ENCODE measurements at regions not wholly inside any gene's neighbourhood (a gene's known extent, or its start where the extent isn't known, plus 50 kb on each side); places are given as distances from the start of the nearest gene placed in this dataset.

DNA sequence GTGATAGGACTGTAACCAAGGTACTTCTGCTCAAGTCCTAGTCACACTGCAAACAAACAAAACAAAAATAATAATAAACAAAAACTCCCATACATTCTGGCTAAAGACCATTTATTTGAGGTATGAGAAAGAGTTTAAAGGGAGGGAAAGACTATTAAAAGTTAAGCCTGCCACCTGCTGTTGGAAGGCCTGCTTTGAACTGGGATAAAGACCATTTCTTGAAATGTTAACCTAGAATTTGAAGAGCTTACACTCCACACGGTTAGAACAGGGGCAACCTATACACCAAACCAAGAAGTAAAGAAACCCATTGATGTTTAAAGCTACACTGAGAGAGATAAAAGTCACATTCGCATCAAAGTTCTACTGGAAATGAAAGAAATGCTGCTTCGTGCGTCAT, 548.7 kb upstream of the DIPK2B start:
- dilution Hi-C loops (cut with MboI; ENCODE audit: extremely low pct_ligation_motif_present, low sequenced_read_pairs), result loop anchor here (25.0 kb wide), 1 partner anchor 412 kb away; no protein-coding TSS in a partner anchor
- Histone ChIP-seq H3K27me3 (ENCODE audit: control insufficient read depth, extremely low read depth, insufficient read depth, low read length) (no peaks in the 10 kb centered on the region), H3K27ac (ENCODE audit: control insufficient read depth, insufficient read depth, low read length) (peak overlapping the region; percentile 67), H3K4me2 (ENCODE audit: control insufficient read depth, extremely low read depth, insufficient read depth, low read depth, low read length) (peak overlapping the region; percentile 3), H3K79me2 (ENCODE audit: control insufficient read depth, insufficient read depth, low read length) (peaks cover 49% of the 10 kb centered on the region), H4K20me1 (ENCODE audit: control insufficient read depth, extremely low read depth, insufficient read depth, low read length) (no peaks in the 10 kb centered on the region), H2AFZ (ENCODE audit: control insufficient read depth, low read length) (no peak overlapping the region), H3K4me1 (ENCODE audit: control insufficient read depth, extremely low read depth, insufficient read depth, low read length) (peaks cover 69% of the 10 kb centered on the region), H3K36me3 (ENCODE audit: control insufficient read depth in 2 of 2, extremely low read depth in 1 of 2, insufficient read depth in 2 of 2, low read length in 2 of 2) (peaks cover 18 to 37% of the 10 kb centered on the region in 2 experiments), H3K9me1 (ENCODE audit: control insufficient read depth, extremely low read depth, insufficient read depth, low read length) (no peaks in the 10 kb centered on the region), H3K9ac (ENCODE audit: control insufficient read depth, extremely low read depth, insufficient read depth, low read length) (no peak overlapping the region), H3K9me3 (ENCODE audit: control insufficient read depth, low read depth, low read length) (no peaks in the 10 kb centered on the region), H3K4me3 (ENCODE audit: control insufficient read depth in 2 of 3, extremely low read depth in 1 of 3, insufficient read depth in 2 of 3, low read depth in 1 of 3, low read length in 3 of 3) (no peak overlapping the region)
- no peak for TF ChIP-seq EZH2 (IDR thresholded peaks at IDR 0.05; ENCODE audit: low read length)
- TF ChIP-seq, protein P1, sequence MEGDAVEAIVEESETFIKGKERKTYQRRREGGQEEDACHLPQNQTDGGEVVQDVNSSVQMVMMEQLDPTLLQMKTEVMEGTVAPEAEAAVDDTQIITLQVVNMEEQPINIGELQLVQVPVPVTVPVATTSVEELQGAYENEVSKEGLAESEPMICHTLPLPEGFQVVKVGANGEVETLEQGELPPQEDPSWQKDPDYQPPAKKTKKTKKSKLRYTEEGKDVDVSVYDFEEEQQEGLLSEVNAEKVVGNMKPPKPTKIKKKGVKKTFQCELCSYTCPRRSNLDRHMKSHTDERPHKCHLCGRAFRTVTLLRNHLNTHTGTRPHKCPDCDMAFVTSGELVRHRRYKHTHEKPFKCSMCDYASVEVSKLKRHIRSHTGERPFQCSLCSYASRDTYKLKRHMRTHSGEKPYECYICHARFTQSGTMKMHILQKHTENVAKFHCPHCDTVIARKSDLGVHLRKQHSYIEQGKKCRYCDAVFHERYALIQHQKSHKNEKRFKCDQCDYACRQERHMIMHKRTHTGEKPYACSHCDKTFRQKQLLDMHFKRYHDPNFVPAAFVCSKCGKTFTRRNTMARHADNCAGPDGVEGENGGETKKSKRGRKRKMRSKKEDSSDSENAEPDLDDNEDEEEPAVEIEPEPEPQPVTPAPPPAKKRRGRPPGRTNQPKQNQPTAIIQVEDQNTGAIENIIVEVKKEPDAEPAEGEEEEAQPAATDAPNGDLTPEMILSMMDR (optimal IDR thresholded peaks at IDR 0.05 in 1 of 3, IDR thresholded peaks at IDR 0.05 in 1 of 3, conservative IDR thresholded peaks at IDR 0.05 in 1 of 3; ENCODE audit: extremely low read depth in 1 of 3, insufficient read depth in 2 of 3, low read length in 3 of 3), result peak in 2 of 3 experiments; percentile 22 to 51
- FAIRE-seq (no peak), DNase-seq (ENCODE audit: low read depth, low spot score) (peak; percentile 26)

DNA sequence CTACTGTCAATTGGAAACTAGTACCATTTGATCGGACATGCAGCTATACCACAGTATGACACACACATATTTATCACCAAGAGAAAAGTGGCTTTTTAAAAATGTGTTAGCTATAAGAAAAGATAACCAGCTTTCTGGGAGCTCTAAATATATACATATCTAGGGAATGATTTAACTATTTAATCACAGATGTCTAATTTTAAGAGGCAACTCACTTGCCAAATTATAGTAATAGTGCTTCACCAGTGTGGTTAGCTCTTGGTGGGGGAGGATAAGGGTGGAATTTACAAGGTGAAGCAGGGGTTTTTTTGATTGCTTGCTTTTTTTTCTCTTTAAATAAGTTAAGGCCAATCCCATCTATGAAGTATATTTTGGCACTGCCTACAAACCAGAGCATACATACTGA, 547.7 kb upstream of the DIPK2B start:
- H3K4me1 ChIP-seq (ENCODE audit: control insufficient read depth, extremely low read depth, insufficient read depth, low read length), result peaks cover 59% of the 10 kb centered on the region
- no peak for TF ChIP-seq EZH2 (IDR thresholded peaks at IDR 0.05; ENCODE audit: low read length)
- TF ChIP-seq, protein P1 (optimal IDR thresholded peaks at IDR 0.05 in 1 of 3, IDR thresholded peaks at IDR 0.05 in 1 of 3, conservative IDR thresholded peaks at IDR 0.05 in 1 of 3; ENCODE audit: extremely low read depth in 1 of 3, insufficient read depth in 2 of 3, low read length in 3 of 3), result no peak
- dilution Hi-C loops (cut with MboI; ENCODE audit: extremely low pct_ligation_motif_present, low sequenced_read_pairs), result loop anchor here (25.0 kb wide), 1 partner anchor 411 kb away; no protein-coding TSS in a partner anchor
- peak overlapping the region; percentile 67 for H3K27ac ChIP-seq (ENCODE audit: control insufficient read depth, insufficient read depth, low read length)
- no peaks in the 10 kb centered on the region for H3K9me1 ChIP-seq (ENCODE audit: control insufficient read depth, extremely low read depth, insufficient read depth, low read length)
- H3K9ac ChIP-seq (ENCODE audit: control insufficient read depth, extremely low read depth, insufficient read depth, low read length), result no peak overlapping the region
- no peak overlapping the region for H2AFZ ChIP-seq (ENCODE audit: control insufficient read depth, low read length)
- DNase-seq (ENCODE audit: low read depth, low spot score) (peak; percentile 25), FAIRE-seq (peak; percentile 23)
- H3K79me2 ChIP-seq (ENCODE audit: control insufficient read depth, insufficient read depth, low read length), result peaks cover 39% of the 10 kb centered on the region
- H3K4me2 ChIP-seq (ENCODE audit: control insufficient read depth, extremely low read depth, insufficient read depth, low read depth, low read length), result no peak overlapping the region
- no peaks in the 10 kb centered on the region for H4K20me1 ChIP-seq (ENCODE audit: control insufficient read depth, extremely low read depth, insufficient read depth, low read length)
- peaks cover 12 to 33% of the 10 kb centered on the region in 2 experiments for H3K36me3 ChIP-seq (ENCODE audit: control insufficient read depth in 2 of 2, extremely low read depth in 1 of 2, insufficient read depth in 2 of 2, low read length in 2 of 2)
- no peak overlapping the region for H3K4me3 ChIP-seq (ENCODE audit: control insufficient read depth in 2 of 3, extremely low read depth in 1 of 3, insufficient read depth in 2 of 3, low read depth in 1 of 3, low read length in 3 of 3)
- H3K9me3 ChIP-seq (ENCODE audit: control insufficient read depth, low read depth, low read length), result no peaks in the 10 kb centered on the region
- H3K27me3 ChIP-seq (ENCODE audit: control insufficient read depth, extremely low read depth, insufficient read depth, low read length), result no peaks in the 10 kb centered on the region
